A549 (cell line): ENCODE measurements at regions not wholly inside any gene's neighbourhood (a gene's known extent, or its start where the extent isn't known, plus 50 kb on each side); places are given as distances from the start of the nearest gene placed in this dataset.

ENCODE experiments used
- ATAC-seq, 2 experiments: fragments of 200-7000 bp in 1 of 2; fragments of >200 bp in 1 of 2; cut with Nextera tagmentation in 1 of 2; cut with Tn5 transposase in 1 of 2; 3 replicates each; pipeline versions ENCODE4 v1.8.0 to v1.9.1; 2018 to 2020; ENCODE audit warnings: mild to moderate bottlenecking in 1 of 2, moderate library complexity in 1 of 2
- CTCF ChIA-PET: fragments of 300-600 bp; sonication (Branson Sonifier 250); formaldehyde crosslinking; extraction: SDS; loops from one replicate; lab custom pipeline; 2021; ENCODE audit warnings: antibody characterized with exemption, inconsistent platforms; lab: Yijun Ruan, JAX
- POLR2A ChIA-PET: fragments of 350-600 bp; formaldehyde crosslinking; extraction: SDS; loops from one replicate; lab custom pipeline; 2021; ENCODE audit warnings: antibody characterized with exemption, inconsistent platforms; lab: Yijun Ruan, JAX
- DNase-seq, 2 experiments: peaks; one replicate each; pipeline versions ENCODE4 v3.0.0 to v3.0.0-alpha.2; 2011 to 2016; ENCODE audit warnings: low read depth in 1 of 2, low spot score in 1 of 2
- FAIRE-seq: peaks from 2 replicates; lab custom pipeline; 2011; peaks lifted over from hg19 to GRCh38; lab: Jason Lieb, UNC
- H3K27ac ChIP-seq, 2 experiments: fragments of >200 bp; sonication (Bioruptor Twin); formaldehyde crosslinking; 3 replicates each; pipeline ENCODE4 v1.5.1; 2016 to 2017
- H3K4me1 ChIP-seq: fragments of >200 bp; sonication (Bioruptor Twin); formaldehyde crosslinking; 3 replicates; pipeline ENCODE4 v1.6.1; 2016
- H3K4me2 ChIP-seq: fragments of >200 bp; sonication (Bioruptor Twin); formaldehyde crosslinking; 3 replicates; pipeline ENCODE4 v1.6.1; 2016
- H3K4me3 ChIP-seq: fragments of >200 bp; sonication (Bioruptor Twin); formaldehyde crosslinking; 3 replicates; pipeline ENCODE4 v1.5.1; 2016
- H3K9me3 ChIP-seq: fragments of >200 bp; sonication (Bioruptor Twin); formaldehyde crosslinking; 3 replicates; pipeline ENCODE4 v1.6.1; 2016
- CHD2 ChIP-seq: fragments of 150-350 bp; IDR thresholded peaks from 2 replicates; pipeline ENCODE4 v1.6.1; 2014; ENCODE audit warnings: low read length; ENCODE audit not compliant: partially characterized antibody
- CTCF ChIP-seq: fragments of >200 bp; sonication (Bioruptor Twin); formaldehyde crosslinking; IDR thresholded peaks from 3 replicates; pipeline ENCODE4 v1.5.1; 2016
- E2F6 ChIP-seq: IDR thresholded peaks from 2 replicates; pipeline ENCODE4 v1.6.1; 2012; ENCODE audit warnings: low read depth, borderline replicate concordance
- EHMT2 ChIP-seq: fragments of 200-600 bp; sonication (generic); IDR thresholded peaks from 2 replicates; pipeline ENCODE4 v1.6.1; 2016; ENCODE audit warnings: antibody characterized with exemption, low read depth, mild to moderate bottlenecking, moderate library complexity
- ESRRA ChIP-seq: fragments of 150-350 bp; IDR thresholded peaks from 2 replicates; pipeline ENCODE4 v1.6.1; 2014; ENCODE audit warnings: mild to moderate bottlenecking, low read length, borderline replicate concordance
- FOSL2 ChIP-seq, 2 experiments: fragments of 450-650 bp in 1 of 2; fragments of >200 bp in 1 of 2; sonication (Bioruptor Twin) in 1 of 2; formaldehyde crosslinking; IDR thresholded peaks; 2 replicates each; pipeline versions ENCODE4 v1.5.0 to v1.6.1; 2016 to 2020; ENCODE audit warnings: mild to moderate bottlenecking in 1 of 2, moderate library complexity in 1 of 2
- JUN ChIP-seq, 2 experiments: fragments of >200 bp; sonication (Bioruptor Twin); formaldehyde crosslinking; IDR thresholded peaks; 2 replicates in 1 of 2; 3 replicates in 1 of 2; pipeline ENCODE4 v1.6.1; 2016 to 2017
- JUNB ChIP-seq: fragments of >200 bp; sonication (Bioruptor Twin); formaldehyde crosslinking; IDR thresholded peaks from 2 replicates; pipeline ENCODE4 v1.6.1; 2016
- KDM1A ChIP-seq: fragments of 200-600 bp; sonication (generic); IDR thresholded peaks from 2 replicates; pipeline ENCODE4 v1.6.1; 2016; ENCODE audit warnings: low read depth, mild to moderate bottlenecking
- MAZ ChIP-seq: fragments of 150-350 bp; IDR thresholded peaks from 2 replicates; pipeline ENCODE4 v1.6.1; 2014; ENCODE audit warnings: antibody characterized with exemption, low read depth, low read length, borderline replicate concordance
- NR3C1 ChIP-seq: fragments of >200 bp; sonication (Bioruptor Twin); formaldehyde crosslinking; IDR thresholded peaks from 3 replicates; pipeline ENCODE4 v1.6.1; 2017
- PBX3 ChIP-seq: IDR thresholded peaks from 2 replicates; pipeline ENCODE4 v1.6.1; 2012
- REST ChIP-seq: fragments of 200-600 bp; sonication (generic); IDR thresholded peaks from 2 replicates; pipeline ENCODE4 v1.6.1; 2016; ENCODE audit warnings: antibody characterized with exemption, mild to moderate bottlenecking, moderate library complexity
- RFX5 ChIP-seq: fragments of 450-650 bp; IDR thresholded peaks from 2 replicates; pipeline ENCODE4 v1.7.1; 2014; ENCODE audit warnings: antibody characterized with exemption, mild to moderate bottlenecking, moderate library complexity
- SMC3 ChIP-seq: fragments of >200 bp; sonication (Bioruptor Twin); formaldehyde crosslinking; IDR thresholded peaks from 3 replicates; pipeline ENCODE4 v1.6.1; 2018; ENCODE audit warnings: inconsistent platforms
- ZC3H11A ChIP-seq: fragments of 450-650 bp; IDR thresholded peaks from 2 replicates; pipeline ENCODE4 v1.6.1; 2014; ENCODE audit warnings: antibody characterized with exemption, mild to moderate bottlenecking
- WGBS: methylation state at CpG from one replicate; pipeline ENCODE4 v1.1.6; 2017; ENCODE audit errors: missing lambda C conversion rate; 5-methylcytosine and 5-hydroxymethylcytosine counted together

- TF ChIP-seq ESRRA: no peak
- no peak for TF ChIP-seq JUN (IDR thresholded peaks at IDR 0.05)
- no peak for TF ChIP-seq SMC3
- no peak for TF ChIP-seq E2F6
- no peak for TF ChIP-seq REST
- no peak for TF ChIP-seq RFX5
- no peak for TF ChIP-seq NR3C1
- no peak for TF ChIP-seq PBX3
- TF ChIP-seq MAZ: no peak
- TF ChIP-seq CHD2: no peak
- TF ChIP-seq EHMT2: no peak
- no peak for TF ChIP-seq JUNB
- TF ChIP-seq FOSL2 (IDR thresholded peaks at IDR 0.05): no peak
- no peak for TF ChIP-seq FOSL2 (CRISPR knock-in tag; IDR thresholded peaks at IDR 0.05)
- TF ChIP-seq ZC3H11A: no peak
- TF ChIP-seq KDM1A: no peak
- TF ChIP-seq CTCF: no peak
- WGBS: 1% methylated on average over 4 of the region's 4 CpGs
- H3K4me2 ChIP-seq: no peak overlapping the region
- CTCF ChIA-PET: no interaction called here
- DNase-seq (no peak), FAIRE-seq (no peak), ATAC-seq (no peak)
- no peaks in the 10 kb centered on the region for H3K4me1 ChIP-seq
- no peak overlapping the region for H3K27ac ChIP-seq
- H3K4me3 ChIP-seq: no peak overlapping the region
- POLR2A ChIA-PET: no interaction called here
- H3K9me3 ChIP-seq: no peaks in the 10 kb centered on the region
Observed at GRCh38 chr18:27235218-27235870, 50.2 kb upstream of the CHST9 start.
